ENCODE measurements at regions not wholly inside any gene's neighbourhood (a gene's known extent, or its start where the extent isn't known, plus 50 kb on each side); places are given as distances from the start of the nearest gene placed in this dataset.

DNA sequence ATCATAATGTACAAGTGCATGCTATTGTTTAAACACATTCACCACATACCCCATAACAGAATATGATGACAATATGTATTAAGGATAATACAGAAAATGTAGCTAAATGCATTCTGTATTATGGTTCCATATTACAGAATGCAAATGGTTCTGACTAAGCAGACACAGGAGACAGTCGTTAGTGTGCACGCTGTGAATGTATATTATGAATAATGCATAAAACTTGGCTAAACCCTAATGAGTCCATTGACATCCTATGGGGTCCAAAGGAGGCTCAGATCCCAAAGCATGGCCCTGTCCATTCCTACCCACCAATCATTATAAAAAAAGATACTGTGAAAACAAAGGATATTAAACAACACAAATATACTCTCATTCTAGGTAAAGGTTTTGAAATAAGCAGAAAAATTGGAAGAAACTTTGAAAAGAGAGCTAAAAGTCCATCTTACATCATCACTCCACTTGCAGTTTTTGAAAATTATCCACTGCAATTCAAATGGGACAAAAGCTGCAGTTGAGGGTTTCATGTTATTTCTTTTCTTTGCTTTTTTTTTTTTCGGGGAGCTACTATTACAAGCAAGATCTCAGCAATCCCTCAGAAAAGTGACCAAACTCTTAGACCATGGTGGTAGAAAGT lies 415.1 kb downstream of the BCAT1 start:
- Histone ChIP-seq H3K4me1 (ENCODE audit: control insufficient read depth in 2 of 2, insufficient read depth in 1 of 2, low read depth in 1 of 2, low read length in 2 of 2) (peaks cover 14 to 25% of the 10 kb centered on the region in 2 donors), H3K18ac (ENCODE audit: low read length) (no peak overlapping the region), H3K14ac (ENCODE audit: low read length) (no peak overlapping the region), H3K4me3 (ENCODE audit: low read length in 2 of 2) (no peak overlapping the region), H3K27ac (replicated peaks; ENCODE audit: low read length) (no peak overlapping the region), H2BK5ac (ENCODE audit: low read length) (no peak overlapping the region), H2BK15ac (ENCODE audit: low read length) (no peak overlapping the region), H2AFZ (ENCODE audit: low read length) (no peak overlapping the region), H3K36me3 (replicated peaks in 1 of 2; ENCODE audit: control insufficient read depth in 2 of 2, insufficient read depth in 2 of 2, low read length in 2 of 2) (no peaks in the 10 kb centered on the region), H2AK5ac (ENCODE audit: low read depth, low read length) (no peak overlapping the region), H2BK12ac (ENCODE audit: low read length) (no peak overlapping the region), H4K8ac (ENCODE audit: low read depth, low read length) (no peak overlapping the region), H4K91ac (ENCODE audit: low read depth, low read length, poor library complexity) (no peak overlapping the region), H3K9ac (ENCODE audit: low read depth, low read length, poor library complexity) (no peak overlapping the region), H3K4ac (ENCODE audit: low read length) (no peak overlapping the region), H3K27me3 (ENCODE audit: control insufficient read depth in 3 of 3, insufficient read depth in 3 of 3, low read depth in 1 of 3, low read length in 3 of 3) (no peaks in the 10 kb centered on the region), H3K79me1 (ENCODE audit: low read depth, low read length) (no peaks in the 10 kb centered on the region), H3K4me2 (ENCODE audit: insufficient read depth, low read length, poor library complexity, severe bottlenecking) (no peak overlapping the region), H3K9me3 (replicated peaks in 1 of 2; ENCODE audit: control insufficient read depth in 2 of 2, insufficient read depth in 1 of 2, low read depth in 1 of 2, low read length in 2 of 2) (peaks cover 0 to 2% of the 10 kb centered on the region in 2 donors), H2BK120ac (ENCODE audit: low read depth, low read length) (no peak overlapping the region), H3K23ac (ENCODE audit: low read depth, low read length, poor library complexity) (no peak overlapping the region)
- no peak for DNase-seq (ENCODE audit: low spot score)
- no CpG with 5 or more reads among the region's 3 CpGs for WGBS, 2 donors (ENCODE audit: extremely low coverage in 2 of 2, insufficient read length in 2 of 2, insufficient replicate concordance in 1 of 2)

DNA sequence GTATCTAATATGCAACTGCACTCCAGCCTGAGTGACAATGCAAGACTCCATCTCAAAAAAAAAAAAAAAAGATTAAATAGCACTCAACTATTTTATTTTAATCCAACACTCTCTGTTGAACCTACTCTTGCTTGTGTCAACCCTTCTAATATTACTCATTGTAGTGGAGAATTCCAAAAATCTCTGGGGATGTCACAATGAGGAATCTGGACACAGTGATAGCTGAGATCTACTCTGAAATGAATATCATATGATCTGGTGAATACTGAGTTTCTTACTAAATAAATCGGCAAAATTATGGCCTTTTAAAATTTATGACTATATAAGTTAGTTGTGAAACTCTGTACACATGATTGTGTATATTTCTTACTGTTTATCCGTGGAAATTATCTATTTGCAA lies 418.2 kb downstream of the BCAT1 start:
- no peak overlapping the region for H3K18ac ChIP-seq (ENCODE audit: low read length)
- no peak overlapping the region for H3K4ac ChIP-seq (ENCODE audit: low read length)
- H3K9ac ChIP-seq (ENCODE audit: low read depth, low read length, poor library complexity), result no peak overlapping the region
- no peak overlapping the region for H3K4me3 ChIP-seq (ENCODE audit: low read length in 2 of 2)
- peaks cover 0 to 10% of the 10 kb centered on the region in 2 donors for H3K9me3 ChIP-seq (replicated peaks in 1 of 2; ENCODE audit: control insufficient read depth in 2 of 2, insufficient read depth in 1 of 2, low read depth in 1 of 2, low read length in 2 of 2)
- no peak for DNase-seq (ENCODE audit: low spot score)
- no peak overlapping the region for H2BK15ac ChIP-seq (ENCODE audit: low read length)
- no CpG with 5 or more reads among the region's 2 CpGs for WGBS, 2 donors (ENCODE audit: extremely low coverage in 2 of 2, insufficient read length in 2 of 2, insufficient replicate concordance in 1 of 2)
- H2AK5ac ChIP-seq (ENCODE audit: low read depth, low read length), result no peak overlapping the region
- H2BK120ac ChIP-seq (ENCODE audit: low read depth, low read length), result no peak overlapping the region
- no peaks in the 10 kb centered on the region for H3K79me1 ChIP-seq (ENCODE audit: low read depth, low read length)
- H2BK12ac ChIP-seq (ENCODE audit: low read length), result no peak overlapping the region
- H3K23ac ChIP-seq (ENCODE audit: low read depth, low read length, poor library complexity), result no peak overlapping the region
- no peak overlapping the region for H3K27ac ChIP-seq (replicated peaks; ENCODE audit: low read length)
- H3K27me3 ChIP-seq (ENCODE audit: control insufficient read depth in 3 of 3, insufficient read depth in 3 of 3, low read depth in 1 of 3, low read length in 3 of 3), result no peaks in the 10 kb centered on the region
- H2AFZ ChIP-seq (ENCODE audit: low read length), result no peak overlapping the region
- H4K8ac ChIP-seq (ENCODE audit: low read depth, low read length), result no peak overlapping the region
- no peak overlapping the region for H4K91ac ChIP-seq (ENCODE audit: low read depth, low read length, poor library complexity)
- no peak overlapping the region for H3K4me2 ChIP-seq (ENCODE audit: insufficient read depth, low read length, poor library complexity, severe bottlenecking)
- H3K36me3 ChIP-seq (replicated peaks in 1 of 2; ENCODE audit: control insufficient read depth in 2 of 2, insufficient read depth in 2 of 2, low read length in 2 of 2), result peaks cover 0 to 3% of the 10 kb centered on the region in 2 donors
- no peak overlapping the region for H2BK5ac ChIP-seq (ENCODE audit: low read length)
- H3K14ac ChIP-seq (ENCODE audit: low read length), result no peak overlapping the region
- H3K4me1 ChIP-seq (ENCODE audit: control insufficient read depth in 2 of 2, insufficient read depth in 1 of 2, low read depth in 1 of 2, low read length in 2 of 2), result peaks cover 7 to 20% of the 10 kb centered on the region in 2 donors

DNA sequence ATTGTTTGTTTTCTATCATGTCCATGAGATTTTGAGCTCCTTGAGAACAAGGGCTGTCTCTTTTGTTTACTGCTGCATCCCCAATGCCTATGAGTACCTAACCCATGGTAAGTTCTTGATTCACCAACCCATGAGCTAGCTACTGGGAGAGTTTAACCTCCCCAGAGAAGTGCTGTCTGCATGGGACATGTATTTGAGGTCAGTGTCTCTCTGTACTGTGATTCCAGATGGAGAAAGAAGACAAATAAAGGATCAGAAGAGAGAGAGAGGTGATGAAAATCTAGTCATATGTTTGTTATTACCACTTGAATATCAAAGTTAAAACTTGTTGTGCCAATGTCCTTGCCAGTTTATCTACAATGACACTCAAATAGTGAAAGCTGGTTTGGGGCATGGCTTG lies 421.8 kb downstream of the BCAT1 start:
- Histone ChIP-seq H3K36me3 (replicated peaks in 1 of 2; ENCODE audit: control insufficient read depth in 2 of 2, insufficient read depth in 2 of 2, low read length in 2 of 2) (peaks cover 0 to 8% of the 10 kb centered on the region in 2 donors), H3K27me3 (ENCODE audit: control insufficient read depth in 3 of 3, insufficient read depth in 3 of 3, low read depth in 1 of 3, low read length in 3 of 3) (no peaks in the 10 kb centered on the region), H3K23ac (ENCODE audit: low read depth, low read length, poor library complexity) (no peak overlapping the region), H4K91ac (ENCODE audit: low read depth, low read length, poor library complexity) (no peak overlapping the region), H2BK120ac (ENCODE audit: low read depth, low read length) (no peak overlapping the region), H3K9ac (ENCODE audit: low read depth, low read length, poor library complexity) (no peak overlapping the region), H3K9me3 (replicated peaks in 1 of 2; ENCODE audit: control insufficient read depth in 2 of 2, insufficient read depth in 1 of 2, low read depth in 1 of 2, low read length in 2 of 2) (peaks cover 0 to 35% of the 10 kb centered on the region in 2 donors), H2AK5ac (ENCODE audit: low read depth, low read length) (no peak overlapping the region), H3K4ac (ENCODE audit: low read length) (no peak overlapping the region), H3K18ac (ENCODE audit: low read length) (no peak overlapping the region), H2BK5ac (ENCODE audit: low read length) (no peak overlapping the region), H3K4me2 (ENCODE audit: insufficient read depth, low read length, poor library complexity, severe bottlenecking) (no peak overlapping the region), H3K14ac (ENCODE audit: low read length) (no peak overlapping the region), H2AFZ (ENCODE audit: low read length) (no peak overlapping the region), H3K4me1 (ENCODE audit: control insufficient read depth in 2 of 2, insufficient read depth in 1 of 2, low read depth in 1 of 2, low read length in 2 of 2) (no peaks in the 10 kb centered on the region), H3K79me1 (ENCODE audit: low read depth, low read length) (no peaks in the 10 kb centered on the region), H3K27ac (replicated peaks; ENCODE audit: low read length) (no peak overlapping the region), H3K4me3 (ENCODE audit: low read length in 2 of 2) (no peak overlapping the region), H2BK12ac (ENCODE audit: low read length) (no peak overlapping the region), H2BK15ac (ENCODE audit: low read length) (no peak overlapping the region), H4K8ac (ENCODE audit: low read depth, low read length) (no peak overlapping the region)
- DNase-seq (ENCODE audit: low spot score), result no peak

DNA sequence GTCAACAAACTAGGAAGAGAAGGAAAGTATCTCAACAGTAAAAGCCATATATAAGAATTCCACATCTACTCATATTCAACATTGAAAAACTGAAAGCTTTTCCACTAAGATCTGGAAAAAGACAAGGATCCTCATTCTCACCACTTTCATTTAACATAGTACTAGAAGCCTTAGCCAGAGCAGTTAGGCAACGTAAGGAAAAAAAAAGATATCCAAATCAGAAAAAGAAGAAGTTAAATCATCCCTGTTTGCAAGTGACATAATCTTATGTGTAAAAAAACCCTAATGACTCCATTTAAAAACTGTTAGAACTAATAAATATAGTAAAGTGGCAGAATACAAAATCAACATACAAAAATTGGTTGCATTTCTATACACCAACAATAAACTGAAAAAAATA lies 426.2 kb downstream of the BCAT1 start:
- Histone ChIP-seq H3K14ac (ENCODE audit: low read length) (no peak overlapping the region), H3K27me3 (ENCODE audit: control insufficient read depth in 3 of 3, insufficient read depth in 3 of 3, low read depth in 1 of 3, low read length in 3 of 3) (no peaks in the 10 kb centered on the region), H2BK15ac (ENCODE audit: low read length) (no peak overlapping the region), H3K4me3 (ENCODE audit: low read length in 2 of 2) (no peak overlapping the region), H4K8ac (ENCODE audit: low read depth, low read length) (no peak overlapping the region), H3K4me2 (ENCODE audit: insufficient read depth, low read length, poor library complexity, severe bottlenecking) (no peak overlapping the region), H2BK120ac (ENCODE audit: low read depth, low read length) (no peak overlapping the region), H3K4me1 (ENCODE audit: control insufficient read depth in 2 of 2, insufficient read depth in 1 of 2, low read depth in 1 of 2, low read length in 2 of 2) (no peaks in the 10 kb centered on the region), H3K9ac (ENCODE audit: low read depth, low read length, poor library complexity) (no peak overlapping the region), H4K91ac (ENCODE audit: low read depth, low read length, poor library complexity) (no peak overlapping the region), H3K36me3 (replicated peaks in 1 of 2; ENCODE audit: control insufficient read depth in 2 of 2, insufficient read depth in 2 of 2, low read length in 2 of 2) (peaks cover 0 to 8% of the 10 kb centered on the region in 2 donors), H3K23ac (ENCODE audit: low read depth, low read length, poor library complexity) (no peak overlapping the region), H2BK12ac (ENCODE audit: low read length) (no peak overlapping the region), H3K27ac (replicated peaks; ENCODE audit: low read length) (no peak overlapping the region), H3K4ac (ENCODE audit: low read length) (no peak overlapping the region), H3K79me1 (ENCODE audit: low read depth, low read length) (no peaks in the 10 kb centered on the region), H3K9me3 (replicated peaks in 1 of 2; ENCODE audit: control insufficient read depth in 2 of 2, insufficient read depth in 1 of 2, low read depth in 1 of 2, low read length in 2 of 2) (peaks cover 0 to 68% of the 10 kb centered on the region in 2 donors), H2AFZ (ENCODE audit: low read length) (no peak overlapping the region), H2BK5ac (ENCODE audit: low read length) (no peak overlapping the region), H3K18ac (ENCODE audit: low read length) (no peak overlapping the region), H2AK5ac (ENCODE audit: low read depth, low read length) (no peak overlapping the region)
- no CpG with 5 or more reads among the region's 1 CpG for WGBS, 2 donors (ENCODE audit: extremely low coverage in 2 of 2, insufficient read length in 2 of 2, insufficient replicate concordance in 1 of 2)
- no peak for DNase-seq (ENCODE audit: low spot score)
